Renal cortex interstitium (tissue), 11 donors: ENCODE measurements at regions not wholly inside any gene's neighbourhood (a gene's known extent, or its start where the extent isn't known, plus 50 kb on each side); places are given as distances from the start of the nearest gene placed in this dataset.
"Not testable (repeated sequence)": the region's sequence is repeated elsewhere in the genome, so short reads cannot be mapped to it uniquely, and the experiment has no call there.

Experiments
- DNase-seq, 11 donors: peaks; one replicate each; pipeline ENCODE4 v3.0.0-alpha.2; 2013; ENCODE audit warnings: low read depth in 9 of 11, low spot score in 4 of 11; ENCODE audit errors: extremely low read depth in 1 of 11

- not testable (repeated sequence) for DNase-seq
Measured at GRCh38 chr10:42230812-42231211, 407.6 kb downstream of the ZNF33B start.

GRCh38 chr10:42230115-42230514 lies 408.3 kb downstream of the ZNF33B start:
- not testable (repeated sequence) for DNase-seq

GRCh38 chr10:42227859-42228258 lies 410.5 kb downstream of the ZNF33B start:
- not testable (repeated sequence) for DNase-seq

GRCh38 chr10:42193588-42193987 lies 444.8 kb downstream of the ZNF33B start:
- DNase-seq, result not testable (repeated sequence)

GRCh38 chr10:42192450-42192849 lies 445.9 kb downstream of the ZNF33B start:
- not testable (repeated sequence) for DNase-seq

- not testable (repeated sequence) for DNase-seq
Measured at GRCh38 chr10:42187501-42188195, 450.7 kb downstream of the ZNF33B start.

GRCh38 chr10:42177793-42178689 lies 460.3 kb downstream of the ZNF33B start:
- peak in 6 of 11 donors; percentile 6 to 23 (median 13) for DNase-seq

- no peak for DNase-seq
Measured at GRCh38 chr10:42177077-42177792, 461.1 kb downstream of the ZNF33B start.

GRCh38 chr10:42150428-42151061 lies 487.8 kb downstream of the ZNF33B start:
- DNase-seq, result no peak

GRCh38 chr10:42149722-42150427 lies 488.5 kb downstream of the ZNF33B start:
- no peak for DNase-seq

- peak in 4 of 11 donors; percentile 0 to 2 (median 1) for DNase-seq
Measured at GRCh38 chr10:42149027-42149700, 489.2 kb downstream of the ZNF33B start.

- not testable (repeated sequence) for DNase-seq
Measured at GRCh38 chr10:42146165-42146564, 492.2 kb downstream of the ZNF33B start.

GRCh38 chr10:42138023-42138422 lies 500.3 kb downstream of the ZNF33B start:
- DNase-seq, result not testable (repeated sequence)

GRCh38 chr10:42113158-42113450 lies 525.3 kb downstream of the ZNF33B start:
- DNase-seq, result no peak

- DNase-seq, result no peak
Measured at GRCh38 chr10:42112331-42113157, 525.8 kb downstream of the ZNF33B start.

- DNase-seq, result no peak
Measured at GRCh38 chr10:42111661-42112330, 526.6 kb downstream of the ZNF33B start.

GRCh38 chr10:42111076-42111475 lies 527.3 kb downstream of the ZNF33B start:
- no peak for DNase-seq
